NB4 (cell line): ENCODE measurements at regions not wholly inside any gene's neighbourhood (a gene's known extent, or its start where the extent isn't known, plus 50 kb on each side); places are given as distances from the start of the nearest gene placed in this dataset.

Source experiments
- DNase-seq: peaks from one replicate; pipeline ENCODE4 v3.0.0; 2010; ENCODE audit warnings: low read depth
- H3K4me3 ChIP-seq: one replicate; pipeline ENCODE4 v1.5.1; 2011; ENCODE audit warnings: mild to moderate bottlenecking, low read depth, low read length, moderate library complexity
- CTCF ChIP-seq: IDR thresholded peaks from one replicate; pipeline ENCODE4 v1.5.1; 2012; ENCODE audit warnings: low read depth, low read length
- MAX ChIP-seq: IDR thresholded peaks from 2 replicates; pipeline ENCODE4 v1.6.1; 2011; ENCODE audit warnings: low read depth, low read length
- MYC ChIP-seq: IDR thresholded peaks from 2 replicates; pipeline ENCODE4 v1.6.1; 2011; ENCODE audit warnings: low read depth, low read length
- POLR2A ChIP-seq: IDR thresholded peaks from 2 replicates; pipeline ENCODE4 v1.6.1; 2011; ENCODE audit warnings: mild to moderate bottlenecking; ENCODE audit not compliant: insufficient read length; ENCODE audit errors: extremely low read depth

GRCh38 chr9:545480-545879, 296.0 kb upstream of the DMRT1 start:
- TF ChIP-seq MAX (no peak), CTCF (no peak), POLR2A (no peak), MYC (no peak)
- DNase-seq, result no peak
- no peak overlapping the region for H3K4me3 ChIP-seq

- TF ChIP-seq MYC, result no peak
- no peak for TF ChIP-seq MAX
- no peak for TF ChIP-seq POLR2A
- no peak for TF ChIP-seq CTCF
- H3K4me3 ChIP-seq, result no peak overlapping the region
- DNase-seq, result no peak
Observed at GRCh38 chr9:546235-546634, 295.3 kb upstream of the DMRT1 start.

- H3K4me3 ChIP-seq, result no peak overlapping the region
Observed at GRCh38 chr9:546797-547223, 294.7 kb upstream of the DMRT1 start.

GRCh38 chr9:547314-547713, 294.2 kb upstream of the DMRT1 start:
- no peak overlapping the region for H3K4me3 ChIP-seq
- TF ChIP-seq MAX (no peak), POLR2A (no peak)
- no peak for DNase-seq

More at GRCh38 chr9:546797-547223, 294.7 kb upstream of the DMRT1 start:
- TF ChIP-seq MYC (no peak), MAX (no peak), CTCF (peak; percentile 52), POLR2A (no peak)
- peak; percentile 59 for DNase-seq

- no peak overlapping the region for H3K4me3 ChIP-seq
- TF ChIP-seq MAX, result no peak
- no peak for DNase-seq
Observed at GRCh38 chr9:549455-549997, 292.0 kb upstream of the DMRT1 start.

- no peak for TF ChIP-seq CTCF
- no peak for TF ChIP-seq MAX
- no peak for TF ChIP-seq MYC
- no peak for TF ChIP-seq POLR2A
- no peak overlapping the region for H3K4me3 ChIP-seq
- no peak for DNase-seq
Observed at GRCh38 chr9:550333-550732, 291.2 kb upstream of the DMRT1 start.

- TF ChIP-seq CTCF (no peak), MYC (no peak), MAX (no peak), POLR2A (no peak)
- no peak for DNase-seq
- no peak overlapping the region for H3K4me3 ChIP-seq
Observed at GRCh38 chr9:551986-552929, 289.2 kb upstream of the DMRT1 start.
